Fibroblast of skin of right quadriceps (primary cell): ENCODE measurements at regions not wholly inside any gene's neighbourhood (a gene's known extent, or its start where the extent isn't known, plus 50 kb on each side); places are given as distances from the start of the nearest gene placed in this dataset.
A peak's percentile ranks its signal among the peaks of the same experiment; 100 is the strongest.

Source experiments
- DNase-seq: peaks from one replicate; pipeline ENCODE4 v3.0.0-alpha.2; 2013

- DNase-seq, result peak; percentile 94
Observed at GRCh38 chr6:3585320-3585935, 128.6 kb upstream of the SLC22A23 start.

GRCh38 chr6:3584606-3585005 lies 127.8 kb upstream of the SLC22A23 start:
- DNase-seq, result peak; percentile 52

- DNase-seq, result no peak
Observed at GRCh38 chr6:3581469-3581868, 124.6 kb upstream of the SLC22A23 start.

GRCh38 chr6:3579652-3580175 lies 122.9 kb upstream of the SLC22A23 start:
- no peak for DNase-seq

GRCh38 chr6:3578981-3579380 lies 122.1 kb upstream of the SLC22A23 start:
- DNase-seq, result no peak

GRCh38 chr6:3577517-3577916 lies 120.7 kb upstream of the SLC22A23 start:
- DNase-seq, result no peak

- no peak for DNase-seq
Observed at GRCh38 chr6:3575701-3576100, 118.9 kb upstream of the SLC22A23 start.

GRCh38 chr6:3575166-3575565 lies 118.3 kb upstream of the SLC22A23 start:
- DNase-seq, result no peak

- DNase-seq, result no peak
Observed at GRCh38 chr6:3573670-3574069, 116.8 kb upstream of the SLC22A23 start.

- no peak for DNase-seq
Observed at GRCh38 chr6:3571836-3572235, 115.0 kb upstream of the SLC22A23 start.

- no peak for DNase-seq
Observed at GRCh38 chr6:3571250-3571681, 114.4 kb upstream of the SLC22A23 start.

GRCh38 chr6:3569816-3570215 lies 113.0 kb upstream of the SLC22A23 start:
- no peak for DNase-seq

GRCh38 chr6:3568396-3569082 lies 111.7 kb upstream of the SLC22A23 start:
- DNase-seq, result no peak

GRCh38 chr6:3566812-3567211 lies 110.0 kb upstream of the SLC22A23 start:
- no peak for DNase-seq

GRCh38 chr6:3565291-3565690 lies 108.4 kb upstream of the SLC22A23 start:
- DNase-seq, result no peak

- DNase-seq, result peak; percentile 22
Observed at GRCh38 chr6:3561725-3562124, 104.9 kb upstream of the SLC22A23 start.

- DNase-seq, result no peak
Observed at GRCh38 chr6:3560211-3560610, 103.4 kb upstream of the SLC22A23 start.

GRCh38 chr6:3559561-3559960 lies 102.7 kb upstream of the SLC22A23 start:
- DNase-seq, result no peak

- no peak for DNase-seq
Observed at GRCh38 chr6:3557336-3557735, 100.5 kb upstream of the SLC22A23 start.

- no peak for DNase-seq
Observed at GRCh38 chr6:3553254-3553653, 96.4 kb upstream of the SLC22A23 start.

- DNase-seq, result no peak
Observed at GRCh38 chr6:3551716-3552511, 95.1 kb upstream of the SLC22A23 start.

- DNase-seq, result no peak
Observed at GRCh38 chr6:3549314-3549940, 92.6 kb upstream of the SLC22A23 start.

GRCh38 chr6:3546121-3546520 lies 89.3 kb upstream of the SLC22A23 start:
- DNase-seq, result no peak
